NCI-H2196 treated with DMSO at 0.1 percent for 48 hours (cell line): ENCODE measurements at regions not wholly inside any gene's neighbourhood (a gene's known extent, or its start where the extent isn't known, plus 50 kb on each side); places are given as distances from the start of the nearest gene placed in this dataset.
"Not testable (repeated sequence)": the region's sequence is repeated elsewhere in the genome, so short reads cannot be mapped to it uniquely, and the experiment has no call there.

Experiments used
- DNase-seq: peaks from one replicate; lab custom pipeline; 2025; ENCODE audit not compliant: unreplicated experiment; lab: John Stamatoyannopoulos, UW

- DNase-seq: no peak
Measured at GRCh38 chr18:73563901-73564472, 583.6 kb downstream of the FBXO15 start.

- no peak for DNase-seq
Measured at GRCh38 chr18:73563345-73563744, 584.3 kb downstream of the FBXO15 start.

DNA sequence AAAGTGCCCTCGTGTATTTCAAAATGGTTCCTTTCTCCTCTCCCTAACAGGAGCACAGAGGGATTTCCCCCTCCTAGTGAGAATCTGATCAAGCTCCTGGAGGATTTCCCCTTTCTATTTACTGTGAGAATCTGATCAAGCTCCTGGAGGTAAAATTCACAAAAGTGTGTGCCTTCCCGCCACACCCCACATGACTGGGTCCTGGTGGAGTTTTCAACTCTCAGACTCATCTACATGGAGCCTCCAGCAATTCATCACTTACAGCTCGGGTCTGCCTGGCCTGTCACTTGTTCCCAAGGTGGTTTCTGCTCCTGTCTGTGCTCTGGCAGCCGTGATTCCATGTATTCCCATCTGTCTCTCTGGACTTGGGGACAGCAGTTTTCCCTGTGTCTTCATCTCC lies 590.7 kb downstream of the FBXO15 start:
- no peak for DNase-seq

DNA sequence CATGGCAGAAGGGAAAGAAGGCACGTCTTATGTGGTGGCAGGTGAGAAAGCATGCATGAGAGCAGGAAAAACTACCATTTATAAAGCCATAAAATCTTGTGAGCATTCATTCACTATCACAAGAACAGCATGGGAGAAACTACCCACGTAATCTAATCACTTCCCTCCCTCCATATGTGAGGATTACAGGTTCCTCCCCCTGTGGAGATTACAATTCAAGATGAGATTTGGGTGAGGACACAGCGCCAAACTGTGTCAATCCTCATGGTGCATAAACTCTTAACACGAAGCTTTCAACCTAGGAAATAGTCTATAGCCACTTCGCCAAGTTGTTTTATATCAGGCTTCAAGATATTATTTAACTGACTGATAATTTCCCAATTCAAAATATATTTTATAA lies 595.5 kb downstream of the FBXO15 start:
- no peak for DNase-seq

- no peak for DNase-seq
Measured at GRCh38 chr18:73551211-73551610, 596.4 kb downstream of the FBXO15 start.

DNA sequence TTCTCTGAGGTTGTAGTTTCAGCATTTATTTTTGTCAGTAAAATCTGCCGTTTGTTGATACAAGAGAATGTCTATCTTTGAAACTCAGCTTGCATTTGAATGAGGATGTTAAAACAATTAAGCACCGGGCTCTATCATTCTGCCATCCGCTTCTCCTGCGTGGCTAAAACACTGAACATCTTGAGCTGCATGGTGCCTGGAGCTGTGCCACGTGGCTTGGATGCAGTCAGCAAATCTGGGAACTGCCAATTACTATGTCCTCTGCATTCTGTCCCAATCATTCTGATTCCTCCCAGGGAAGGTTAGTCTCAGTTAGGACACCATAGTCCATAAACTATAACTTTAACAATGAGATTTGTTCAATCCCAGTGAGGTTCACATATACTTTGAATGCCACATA lies 598.4 kb downstream of the FBXO15 start:
- DNase-seq: no peak

DNA sequence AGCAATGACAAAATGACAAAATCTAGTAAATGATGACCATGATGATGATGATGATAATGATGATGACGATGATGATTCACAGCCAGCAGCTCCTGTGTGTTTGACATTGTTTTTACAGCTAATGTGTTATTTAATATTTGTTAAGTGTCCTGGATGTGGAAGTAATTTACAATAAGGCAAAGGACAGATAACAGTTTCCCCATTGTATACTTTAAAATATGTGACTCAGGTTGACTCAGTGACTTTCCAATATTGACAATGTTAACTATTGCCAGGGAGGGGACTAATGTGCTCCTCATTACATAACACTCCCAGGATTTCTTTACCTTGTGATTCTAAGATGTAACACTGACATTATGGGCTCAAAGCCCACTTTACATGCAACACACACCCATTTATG lies 602.2 kb downstream of the FBXO15 start:
- DNase-seq: no peak

GRCh38 chr18:73544617-73545016 lies 603.0 kb downstream of the FBXO15 start:
- DNase-seq: no peak

- no peak for DNase-seq
Measured at GRCh38 chr18:73544032-73544431, 603.6 kb downstream of the FBXO15 start.

- no peak for DNase-seq
Measured at GRCh38 chr18:73535990-73536389, 611.6 kb downstream of the FBXO15 start.

DNA sequence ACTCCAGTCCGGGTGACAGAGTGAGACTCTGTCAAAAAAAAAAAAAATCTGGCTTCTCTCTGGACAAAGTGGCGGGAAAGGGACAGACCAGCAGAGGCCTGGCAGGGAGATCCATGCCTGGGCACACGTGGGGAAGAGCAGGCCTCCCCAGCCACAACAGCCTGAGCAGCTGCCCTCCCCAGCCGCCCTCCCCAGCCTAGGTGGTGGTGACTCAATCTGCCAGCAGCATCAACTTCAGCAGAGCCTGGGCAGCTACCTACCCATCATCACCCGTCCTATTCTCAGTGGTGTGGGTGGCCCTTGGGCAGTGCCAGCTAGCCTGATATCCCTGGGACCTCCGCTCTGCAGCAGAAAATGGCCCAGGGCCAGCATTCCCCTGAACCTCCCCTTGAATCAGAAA lies 612.4 kb downstream of the FBXO15 start:
- DNase-seq: no peak

GRCh38 chr18:73531601-73532000 lies 616.0 kb downstream of the FBXO15 start:
- DNase-seq: no peak

DNA sequence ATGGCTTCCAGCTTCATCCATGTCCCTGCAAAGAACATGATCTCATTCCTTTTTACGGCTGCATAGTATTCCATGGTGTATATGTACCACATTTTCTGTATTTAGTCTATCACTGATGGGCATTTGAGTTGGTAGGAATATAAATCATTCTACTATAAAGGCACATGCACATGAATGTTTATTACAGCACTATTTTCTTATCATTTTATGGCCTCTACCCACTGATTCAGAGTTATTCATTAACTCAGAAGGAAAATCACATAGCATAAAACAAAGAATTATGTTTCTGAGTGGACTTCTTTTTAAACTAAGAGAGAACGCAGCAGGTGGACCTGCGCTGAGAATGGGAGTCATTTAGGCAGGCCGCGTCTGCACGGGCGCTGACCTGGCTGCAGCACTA lies 619.6 kb downstream of the FBXO15 start:
- DNase-seq: no peak

DNA sequence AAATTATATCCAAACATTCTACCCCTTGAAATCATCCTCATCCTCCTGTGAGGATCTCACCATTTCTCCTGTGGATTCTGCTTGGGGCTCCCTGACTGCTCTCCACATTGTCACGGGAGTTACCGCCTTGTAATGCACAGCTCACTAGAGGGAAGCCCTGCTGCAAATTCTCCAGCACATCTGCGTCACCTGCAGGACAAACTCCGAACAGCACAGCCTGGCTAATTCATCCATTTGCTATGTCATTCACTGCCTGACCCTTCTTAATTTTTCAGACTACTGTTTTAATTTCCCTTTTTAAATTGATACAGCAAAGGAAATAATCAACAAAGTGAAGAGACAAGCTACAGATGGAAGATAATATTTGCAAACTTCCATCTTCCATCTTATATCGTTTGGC lies 627.4 kb downstream of the FBXO15 start:
- no peak for DNase-seq

- DNase-seq: not testable (repeated sequence)
Measured at GRCh38 chr18:73516056-73516455, 631.6 kb downstream of the FBXO15 start.

GRCh38 chr18:73514449-73514848 lies 633.2 kb downstream of the FBXO15 start:
- DNase-seq: no peak

GRCh38 chr18:73511771-73512503 lies 635.7 kb downstream of the FBXO15 start:
- DNase-seq: no peak

GRCh38 chr18:73509460-73509859 lies 638.2 kb downstream of the FBXO15 start:
- DNase-seq: no peak

DNA sequence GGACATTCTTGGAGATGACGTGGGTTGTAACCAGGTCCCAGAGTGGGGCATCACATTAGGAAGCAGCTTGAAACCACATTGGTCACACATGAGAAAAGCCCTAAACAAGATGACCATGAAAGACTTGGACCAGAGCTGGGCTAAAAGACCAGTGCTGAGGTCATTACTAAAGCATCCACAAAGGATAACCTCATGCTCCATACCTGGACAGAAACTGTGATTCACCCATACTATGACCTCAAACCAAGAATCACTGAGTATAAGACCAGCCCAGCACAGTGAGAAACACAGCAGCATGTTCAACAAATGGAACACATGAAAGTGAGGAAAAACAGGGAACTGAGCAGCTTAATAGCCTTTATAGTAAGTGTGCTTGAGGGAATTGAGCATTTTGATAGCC lies 635.5 kb upstream of the NETO1 start:
- no peak for DNase-seq

- no peak for DNase-seq
Measured at GRCh38 chr18:73487966-73488365, 620.2 kb upstream of the NETO1 start.

GRCh38 chr18:73485166-73485565 lies 617.4 kb upstream of the NETO1 start:
- no peak for DNase-seq

- no peak for DNase-seq
Measured at GRCh38 chr18:73482901-73483300, 615.1 kb upstream of the NETO1 start.

DNA sequence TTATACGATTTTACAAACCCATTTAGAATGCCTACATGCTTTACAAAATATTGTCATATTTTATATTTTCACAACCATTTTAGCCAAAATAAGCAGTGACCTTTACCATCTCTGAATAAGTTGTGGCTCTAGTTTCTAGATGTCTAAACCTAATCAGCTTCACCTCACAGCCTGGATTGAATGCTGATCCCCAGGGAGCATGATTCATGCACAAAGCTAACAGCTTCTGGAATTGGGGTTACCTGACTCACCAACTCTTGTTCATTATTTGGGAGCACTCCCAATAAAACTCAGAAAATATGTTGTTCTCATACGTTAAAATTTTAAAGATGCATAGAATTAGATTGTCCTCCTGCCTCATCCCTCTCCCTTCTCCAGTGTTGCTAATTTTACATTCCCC lies 611.7 kb upstream of the NETO1 start:
- no peak for DNase-seq
